ENCODE measurements at regions not wholly inside any gene's neighbourhood (a gene's known extent, or its start where the extent isn't known, plus 50 kb on each side); places are given as distances from the start of the nearest gene placed in this dataset.
A peak's percentile ranks its signal among the peaks of the same experiment; 100 is the strongest.
"Not testable (repeated sequence)": the region's sequence is repeated elsewhere in the genome, so short reads cannot be mapped to it uniquely, and the experiment has no call there.

DNA sequence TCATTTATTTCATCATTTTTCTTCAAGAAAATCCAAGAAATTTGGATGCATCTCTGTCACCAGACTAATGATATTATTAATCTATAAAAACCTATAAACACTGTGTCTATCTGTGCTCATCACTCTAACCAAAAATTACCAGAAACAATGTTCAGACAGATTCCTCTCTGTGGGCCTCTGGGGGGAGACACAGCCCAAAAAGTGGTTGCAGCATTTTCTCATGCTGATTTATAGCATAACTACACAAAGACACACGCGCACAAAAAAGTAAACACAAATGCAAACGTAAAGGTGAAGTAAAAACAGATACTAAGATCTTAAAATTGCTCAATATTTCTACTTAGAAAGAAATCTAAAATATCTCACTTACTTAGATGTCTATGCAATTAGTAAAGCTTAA is 976.0 kb downstream of the GBE1 start:
- no peak overlapping the region for H3K27ac ChIP-seq (ENCODE audit: low read depth)
- no peaks in the 10 kb centered on the region for H3K36me3 ChIP-seq (ENCODE audit: insufficient read depth)
- DNase-seq (ENCODE audit: extremely low spot score) = no peak
- 25% methylated on average over 3 of the region's 3 CpGs for WGBS
- H3K4me1 ChIP-seq (ENCODE audit: insufficient read depth) = no peaks in the 10 kb centered on the region
- no peak overlapping the region for H3K4me3 ChIP-seq (ENCODE audit: low read depth, low read length)

DNA sequence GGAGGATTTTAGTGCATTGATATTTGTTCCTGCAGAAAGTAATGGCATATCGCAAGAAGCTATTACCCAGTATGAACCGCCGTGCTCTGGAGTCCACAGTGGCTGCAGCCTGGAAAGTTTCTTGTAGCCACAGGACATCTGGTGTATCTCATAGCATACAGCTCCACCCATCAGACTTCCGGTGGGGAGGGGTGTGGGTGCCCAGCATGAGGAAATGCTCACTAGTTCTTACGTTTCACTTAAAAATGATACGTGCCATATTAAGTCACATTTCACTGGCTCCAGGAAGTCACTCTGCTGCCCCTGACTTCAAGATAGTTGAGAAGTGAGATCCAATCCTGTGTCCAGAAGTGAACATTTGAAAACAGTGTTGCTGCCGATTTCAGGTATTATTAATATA is 990.4 kb downstream of the GBE1 start:
- 33% methylated on average over 7 of the region's 7 CpGs for WGBS
- H3K27ac ChIP-seq (ENCODE audit: low read depth) = no peak overlapping the region
- no peaks in the 10 kb centered on the region for H3K36me3 ChIP-seq (ENCODE audit: insufficient read depth)
- H3K4me1 ChIP-seq (ENCODE audit: insufficient read depth) = no peaks in the 10 kb centered on the region
- DNase-seq (ENCODE audit: extremely low spot score) = no peak
- no peak overlapping the region for H3K4me3 ChIP-seq (ENCODE audit: low read depth, low read length)

DNA sequence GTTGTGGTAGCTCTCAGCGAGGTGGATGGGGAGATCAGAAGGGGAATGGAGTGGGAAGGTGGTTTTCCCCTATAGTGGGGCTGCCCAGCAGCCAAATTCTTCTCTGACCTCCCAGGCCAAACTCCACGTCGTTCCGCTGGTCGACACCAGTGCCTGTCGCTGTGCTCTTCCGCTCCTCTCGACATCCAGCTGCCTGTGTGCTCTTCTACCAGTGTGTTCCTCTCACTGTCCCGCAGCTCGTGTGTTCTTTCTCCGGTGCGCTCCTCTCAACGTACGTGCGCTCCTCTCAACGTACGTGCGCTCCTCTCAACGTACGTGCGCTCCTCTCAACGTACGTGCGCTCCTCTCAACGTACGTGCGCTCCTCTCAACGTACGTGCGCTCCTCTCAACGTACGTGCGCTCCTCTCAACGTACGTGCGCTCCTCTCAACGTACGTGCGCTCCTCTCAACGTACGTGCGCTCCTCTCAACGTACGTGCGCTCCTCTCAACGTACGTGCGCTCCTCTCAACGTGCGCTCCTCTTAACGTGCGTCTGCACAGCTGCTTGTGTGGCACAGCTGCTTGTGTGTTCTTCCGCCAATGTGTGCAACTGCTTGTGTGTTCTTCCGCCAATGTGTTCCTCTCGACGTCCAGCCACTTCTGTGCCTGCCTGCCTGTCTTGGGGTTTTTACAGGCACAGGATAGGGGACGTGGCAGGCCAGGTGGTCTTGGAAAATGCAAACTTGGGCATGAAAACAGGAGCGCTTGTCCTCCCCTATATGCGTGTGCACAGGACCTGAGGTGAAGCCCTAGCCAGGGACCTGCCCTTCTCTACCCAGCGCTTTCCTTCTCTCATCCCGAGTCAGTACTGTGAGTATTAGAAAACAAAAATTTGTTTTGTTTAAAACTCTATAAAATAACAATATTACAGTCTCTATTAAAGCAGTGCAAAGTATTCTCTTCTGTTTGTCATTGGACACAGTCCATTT is 991.1 kb downstream of the GBE1 start:
- no peaks in the 10 kb centered on the region for H3K4me1 ChIP-seq (ENCODE audit: insufficient read depth)
- no peaks in the 10 kb centered on the region for H3K36me3 ChIP-seq (ENCODE audit: insufficient read depth)
- DNase-seq (ENCODE audit: extremely low spot score) = no peak
- H3K27ac ChIP-seq (ENCODE audit: low read depth) = no peak overlapping the region
- WGBS = 88% methylated on average over 49 of the region's 61 CpGs
- no peak overlapping the region for H3K4me3 ChIP-seq (ENCODE audit: low read depth, low read length)

DNA sequence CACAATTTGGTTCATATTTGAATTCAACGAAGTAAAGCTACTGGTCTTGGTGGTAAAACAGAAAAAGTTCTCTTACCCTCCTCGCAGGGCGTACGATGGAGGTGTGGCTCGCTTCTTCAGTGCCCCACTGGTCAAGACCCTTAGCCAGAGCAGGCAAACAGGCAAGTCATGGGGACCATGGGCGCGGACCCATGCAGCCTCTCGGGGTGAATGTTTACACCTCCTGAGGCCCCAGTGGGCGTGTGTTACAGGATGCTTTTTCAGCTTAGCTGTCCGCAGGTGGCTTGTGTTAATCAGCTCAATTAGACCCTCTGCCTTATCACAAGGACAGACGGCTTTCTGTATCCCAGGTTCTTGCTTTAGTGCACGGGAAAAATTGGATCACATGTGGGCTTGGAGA is 991.8 kb downstream of the GBE1 start:
- Histone ChIP-seq H3K36me3 (ENCODE audit: insufficient read depth) (no peaks in the 10 kb centered on the region), H3K4me1 (ENCODE audit: insufficient read depth) (no peaks in the 10 kb centered on the region), H3K27ac (ENCODE audit: low read depth) (no peak overlapping the region), H3K4me3 (ENCODE audit: low read depth, low read length) (no peak overlapping the region)
- WGBS = 89% methylated on average over 12 of the region's 12 CpGs
- DNase-seq (ENCODE audit: extremely low spot score) = no peak

DNA sequence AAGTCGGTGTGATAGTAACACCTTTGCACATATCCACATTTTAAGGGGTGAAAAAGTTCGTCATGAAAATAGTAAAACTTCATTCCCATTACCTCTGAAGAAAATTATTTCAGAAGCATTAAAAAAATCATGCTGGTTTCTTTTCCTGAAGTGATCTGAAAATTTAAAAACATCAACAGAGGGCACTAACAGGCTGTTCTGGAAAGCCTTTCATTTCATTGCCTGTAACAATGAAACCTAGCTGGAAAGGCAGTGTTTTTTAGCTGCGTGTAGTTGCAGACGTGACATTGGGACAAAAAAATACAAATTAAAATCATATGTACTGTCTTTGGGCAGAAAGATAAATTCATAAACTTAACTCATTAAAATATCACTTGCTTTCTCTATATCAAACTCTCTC is 993.8 kb downstream of the GBE1 start:
- 47% methylated on average over 4 of the region's 4 CpGs for WGBS
- H3K36me3 ChIP-seq (ENCODE audit: insufficient read depth) = no peaks in the 10 kb centered on the region
- no peaks in the 10 kb centered on the region for H3K4me1 ChIP-seq (ENCODE audit: insufficient read depth)
- no peak for DNase-seq (ENCODE audit: extremely low spot score)
- H3K27ac ChIP-seq (ENCODE audit: low read depth) = no peak overlapping the region
- H3K4me3 ChIP-seq (ENCODE audit: low read depth, low read length) = no peak overlapping the region

DNA sequence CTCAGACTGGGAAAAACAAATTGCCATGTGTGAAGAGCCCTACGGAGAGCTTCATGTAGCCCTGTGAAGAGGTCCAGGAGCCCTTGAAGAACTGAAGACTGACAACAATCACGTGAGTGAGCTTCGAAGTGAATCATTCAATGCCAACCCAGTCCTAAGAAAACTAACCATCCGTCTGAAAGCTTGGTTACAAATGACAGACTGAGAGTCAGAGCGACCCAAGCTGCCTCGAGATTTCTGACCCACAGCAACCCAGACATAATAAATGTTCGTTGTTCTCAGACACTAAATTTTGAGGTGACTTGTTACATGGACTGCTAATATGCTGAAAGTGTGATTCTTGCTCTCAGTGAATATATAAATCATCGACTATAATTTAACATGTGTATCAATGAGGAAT is 987.2 kb upstream of the ROBO1 start:
- no peak for DNase-seq (ENCODE audit: extremely low spot score)
- H3K4me1 ChIP-seq (ENCODE audit: insufficient read depth) = no peaks in the 10 kb centered on the region
- no peaks in the 10 kb centered on the region for H3K36me3 ChIP-seq (ENCODE audit: insufficient read depth)
- H3K4me3 ChIP-seq (ENCODE audit: low read depth, low read length) = no peak overlapping the region
- WGBS = 86% methylated on average over 8 of the region's 8 CpGs
- H3K27ac ChIP-seq (ENCODE audit: low read depth) = no peak overlapping the region

DNA sequence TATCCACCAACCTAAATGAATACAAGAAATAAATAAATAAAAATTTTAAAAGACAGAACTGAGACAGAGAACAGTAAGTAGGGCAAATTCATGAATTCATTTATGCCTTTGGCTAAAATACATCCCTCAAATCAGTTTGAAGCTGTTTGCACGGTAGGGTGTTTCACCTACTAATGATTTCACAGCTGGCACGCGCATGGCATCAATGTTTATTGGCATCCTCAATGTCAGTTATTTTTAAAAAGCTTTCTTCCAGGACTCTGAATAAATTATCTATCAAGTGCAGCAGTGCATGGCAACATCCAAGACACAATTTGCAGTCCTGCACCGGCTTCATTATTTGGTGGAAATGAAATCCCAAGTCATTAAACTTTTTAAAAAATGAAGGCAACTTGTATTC is 985.2 kb upstream of the ROBO1 start:
- 57% methylated on average over 4 of the region's 4 CpGs for WGBS
- Histone ChIP-seq H3K4me1 (ENCODE audit: insufficient read depth) (no peaks in the 10 kb centered on the region), H3K4me3 (ENCODE audit: low read depth, low read length) (no peak overlapping the region), H3K36me3 (ENCODE audit: insufficient read depth) (no peaks in the 10 kb centered on the region), H3K27ac (ENCODE audit: low read depth) (no peak overlapping the region)
- no peak for DNase-seq (ENCODE audit: extremely low spot score)

DNA sequence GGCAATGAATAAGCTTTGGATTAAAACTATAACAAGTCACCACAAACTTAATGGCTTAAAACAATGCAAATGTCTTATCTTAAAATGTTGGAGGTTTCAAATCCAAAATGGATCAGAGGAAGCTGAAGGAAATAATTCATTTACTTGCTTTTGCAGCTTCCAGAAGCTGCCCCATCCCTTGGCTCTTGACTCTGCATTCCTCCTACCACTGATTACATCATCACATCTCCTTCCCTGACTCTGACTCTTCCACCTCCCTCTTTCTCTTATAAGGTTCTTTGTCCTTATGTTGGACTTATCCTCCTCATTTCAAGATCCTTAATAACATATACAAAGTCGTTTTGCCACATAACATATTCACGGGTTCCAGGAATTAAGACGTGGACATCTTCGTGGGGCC is 982.8 kb upstream of the ROBO1 start:
- Histone ChIP-seq H3K36me3 (ENCODE audit: insufficient read depth) (no peaks in the 10 kb centered on the region), H3K4me3 (ENCODE audit: low read depth, low read length) (no peak overlapping the region), H3K27ac (ENCODE audit: low read depth) (no peak overlapping the region), H3K4me1 (ENCODE audit: insufficient read depth) (no peaks in the 10 kb centered on the region)
- DNase-seq (ENCODE audit: extremely low spot score) = no peak
- 81% methylated on average over 4 of the region's 4 CpGs for WGBS

DNA sequence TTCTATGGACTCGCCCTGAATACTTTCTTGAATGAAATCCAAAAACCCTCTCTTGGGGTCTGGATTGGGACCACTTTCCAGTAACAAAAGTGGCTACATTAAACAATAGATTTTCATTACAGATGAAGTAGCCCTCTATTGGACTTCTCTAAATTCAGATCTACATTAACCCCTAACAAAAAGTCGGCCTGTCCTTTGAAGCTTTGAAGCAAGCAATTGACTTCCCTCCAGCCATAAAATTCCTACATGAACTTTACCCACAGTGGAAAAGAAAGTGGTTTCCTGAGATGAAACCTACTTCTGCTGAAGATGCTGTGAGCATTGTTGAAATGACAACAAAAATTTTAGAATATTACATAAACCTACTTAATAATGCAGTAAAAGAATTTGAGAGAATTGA is 967.1 kb upstream of the ROBO1 start:
- H3K27ac ChIP-seq (ENCODE audit: low read depth) = no peak overlapping the region
- H3K4me3 ChIP-seq (ENCODE audit: low read depth, low read length) = no peak overlapping the region
- WGBS = 76% methylated on average over 2 of the region's 2 CpGs
- no peak for DNase-seq (ENCODE audit: extremely low spot score)
- no peaks in the 10 kb centered on the region for H3K4me1 ChIP-seq (ENCODE audit: insufficient read depth)
- H3K36me3 ChIP-seq (ENCODE audit: insufficient read depth) = no peaks in the 10 kb centered on the region

DNA sequence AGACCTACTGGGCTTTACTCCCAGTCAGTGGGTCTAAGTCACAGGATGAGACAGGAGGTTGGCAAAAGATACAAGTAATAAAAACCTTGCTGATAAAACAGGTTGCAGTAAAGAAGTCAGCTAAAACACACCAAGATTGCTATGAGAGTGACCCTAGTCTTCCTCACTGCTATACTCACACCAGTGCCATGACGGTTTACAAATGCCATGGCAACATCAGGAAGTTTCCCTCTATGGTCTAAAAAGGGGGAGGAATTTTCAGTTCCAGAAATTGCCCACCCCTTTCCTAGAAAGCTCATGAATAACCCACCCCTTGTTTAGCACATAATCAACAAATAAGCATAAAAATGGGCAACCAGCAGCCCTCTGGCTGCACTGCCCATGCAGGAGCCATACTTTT is 966.7 kb upstream of the ROBO1 start:
- Histone ChIP-seq H3K4me3 (ENCODE audit: low read depth, low read length) (no peak overlapping the region), H3K27ac (ENCODE audit: low read depth) (no peak overlapping the region), H3K36me3 (ENCODE audit: insufficient read depth) (no peaks in the 10 kb centered on the region), H3K4me1 (ENCODE audit: insufficient read depth) (no peaks in the 10 kb centered on the region)
- WGBS = 76% methylated on average over 1 of the region's 1 CpG
- no peak for DNase-seq (ENCODE audit: extremely low spot score)

DNA sequence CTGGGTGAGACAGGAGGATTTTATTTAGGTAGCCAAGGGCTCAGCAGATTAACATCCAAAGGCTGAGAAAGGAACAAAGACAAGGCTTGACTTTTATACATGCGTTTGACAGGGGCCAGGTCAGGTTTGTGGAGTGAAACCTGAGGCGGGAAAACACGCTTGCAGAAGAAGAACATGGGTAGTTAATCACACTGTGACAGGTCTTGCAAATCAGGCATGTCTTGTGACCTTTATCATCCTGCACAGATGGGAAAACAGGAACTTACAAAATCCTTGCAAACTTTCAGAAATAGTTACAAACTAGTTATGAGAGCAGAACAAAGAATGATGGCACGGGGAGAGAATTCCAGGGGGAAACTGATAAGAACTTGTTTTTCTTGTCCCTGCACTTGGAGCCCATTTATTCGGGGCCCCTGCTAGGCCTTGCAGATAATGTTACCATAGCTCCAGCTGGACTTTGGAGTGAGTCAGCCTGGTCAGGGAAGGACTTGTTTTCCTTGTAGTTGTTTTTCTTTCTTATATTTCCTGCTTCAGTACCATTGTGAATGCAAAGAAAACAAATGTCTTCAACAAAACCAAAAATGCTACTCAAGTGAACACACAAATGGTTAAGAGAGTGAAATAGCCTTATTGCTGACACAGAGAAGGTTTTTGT is 965.9 kb upstream of the ROBO1 start:
- Histone ChIP-seq H3K4me3 (ENCODE audit: low read depth, low read length) (no peak overlapping the region), H3K36me3 (ENCODE audit: insufficient read depth) (no peaks in the 10 kb centered on the region), H3K4me1 (ENCODE audit: insufficient read depth) (no peaks in the 10 kb centered on the region), H3K27ac (ENCODE audit: low read depth) (no peak overlapping the region)
- 36% methylated on average over 5 of the region's 5 CpGs for WGBS
- DNase-seq (ENCODE audit: extremely low spot score) = peak; percentile 31

DNA sequence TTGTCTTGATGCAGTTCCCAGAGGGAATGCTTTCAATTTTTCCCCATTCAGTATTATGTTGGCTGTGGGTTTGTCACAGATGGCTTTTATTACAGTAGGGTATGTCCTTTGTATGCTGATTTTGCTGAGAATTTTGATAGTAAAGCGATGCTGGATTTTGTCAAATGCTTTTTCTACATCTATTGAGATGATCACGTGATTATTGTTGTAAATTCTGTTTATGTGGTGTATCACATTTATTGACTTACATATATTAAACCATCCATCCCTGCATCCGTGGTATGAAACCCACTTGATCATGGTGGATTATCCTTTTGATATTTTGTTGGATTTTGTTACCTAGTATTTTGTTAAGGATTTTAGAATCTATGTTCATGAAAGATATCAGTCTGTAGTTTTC is 959.8 kb upstream of the ROBO1 start:
- H3K4me1 ChIP-seq (ENCODE audit: insufficient read depth); DNase-seq (ENCODE audit: extremely low spot score); H3K4me3 ChIP-seq (ENCODE audit: low read depth, low read length); H3K27ac ChIP-seq (ENCODE audit: low read depth); H3K36me3 ChIP-seq (ENCODE audit: insufficient read depth): not testable (repeated sequence)
- WGBS = 73% methylated on average over 3 of the region's 3 CpGs

DNA sequence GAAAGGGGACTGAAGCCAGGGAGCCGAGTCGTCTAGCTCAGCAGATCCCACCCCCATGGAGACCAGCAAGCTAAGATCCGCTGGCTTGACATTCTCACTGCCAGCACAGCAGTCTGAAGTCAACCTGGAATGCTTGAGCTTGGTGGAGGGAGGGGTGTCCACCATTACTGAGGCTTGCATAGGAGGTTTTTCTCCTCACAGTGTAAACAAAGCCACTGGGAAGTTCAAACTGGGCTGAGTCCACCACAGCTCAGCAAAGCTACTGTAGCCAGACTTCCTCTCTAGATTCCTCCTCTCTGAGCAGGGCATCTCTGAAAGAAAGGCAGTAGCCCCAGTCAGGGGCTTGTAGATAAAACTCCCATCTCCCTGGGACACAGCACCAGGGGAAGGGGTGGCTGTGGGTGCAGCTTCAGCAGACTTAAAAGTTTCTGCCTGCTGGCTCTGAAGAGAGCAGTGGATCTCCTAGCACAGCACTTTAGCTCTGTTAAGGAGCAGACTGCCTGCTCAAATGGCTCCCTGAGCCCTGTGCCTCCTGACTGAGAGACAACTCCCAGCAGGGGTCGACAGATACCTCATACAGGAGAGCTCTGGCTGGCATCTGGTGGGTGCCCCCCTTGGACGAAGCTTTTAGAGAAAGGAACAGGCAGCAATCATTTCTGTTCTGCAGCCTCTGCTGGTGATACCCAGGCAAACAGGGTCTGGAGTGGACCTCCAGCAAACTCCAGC is 942.0 kb upstream of the ROBO1 start:
- H3K36me3 ChIP-seq (ENCODE audit: insufficient read depth); DNase-seq (ENCODE audit: extremely low spot score); H3K4me1 ChIP-seq (ENCODE audit: insufficient read depth); H3K4me3 ChIP-seq (ENCODE audit: low read depth, low read length); H3K27ac ChIP-seq (ENCODE audit: low read depth): not testable (repeated sequence)
- 77% methylated on average over 5 of the region's 5 CpGs for WGBS

DNA sequence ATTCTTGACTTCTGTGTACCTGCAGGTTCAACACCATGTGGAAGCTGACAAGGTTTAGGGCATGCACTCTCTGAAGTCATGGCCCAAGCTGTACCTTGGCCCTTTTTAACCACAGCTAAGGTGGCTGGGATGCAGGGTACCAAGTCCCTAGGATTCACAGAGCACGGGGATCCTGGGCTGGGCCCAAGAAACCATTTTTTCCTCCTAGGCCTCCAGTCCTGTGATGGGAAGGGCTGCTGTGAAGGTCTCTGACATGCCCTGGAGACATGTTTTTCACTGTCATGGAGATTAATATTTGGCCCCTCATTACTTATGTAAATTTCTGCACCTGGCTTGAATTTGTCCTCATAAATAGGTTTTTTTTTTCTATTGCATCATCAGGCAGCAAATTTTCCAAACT is 937.5 kb upstream of the ROBO1 start:
- Histone ChIP-seq H3K27ac (ENCODE audit: low read depth) (no peak overlapping the region), H3K4me3 (ENCODE audit: low read depth, low read length) (no peak overlapping the region), H3K4me1 (ENCODE audit: insufficient read depth) (no peaks in the 10 kb centered on the region), H3K36me3 (ENCODE audit: insufficient read depth) (no peaks in the 10 kb centered on the region)
- WGBS = 89% methylated on average over 1 of the region's 1 CpG
- no peak for DNase-seq (ENCODE audit: extremely low spot score)
